ENCODE measurements at regions not wholly inside any gene's neighbourhood (a gene's known extent, or its start where the extent isn't known, plus 50 kb on each side); places are given as distances from the start of the nearest gene placed in this dataset.
"Not testable (repeated sequence)": the region's sequence is repeated elsewhere in the genome, so short reads cannot be mapped to it uniquely, and the experiment has no call there.

DNA sequence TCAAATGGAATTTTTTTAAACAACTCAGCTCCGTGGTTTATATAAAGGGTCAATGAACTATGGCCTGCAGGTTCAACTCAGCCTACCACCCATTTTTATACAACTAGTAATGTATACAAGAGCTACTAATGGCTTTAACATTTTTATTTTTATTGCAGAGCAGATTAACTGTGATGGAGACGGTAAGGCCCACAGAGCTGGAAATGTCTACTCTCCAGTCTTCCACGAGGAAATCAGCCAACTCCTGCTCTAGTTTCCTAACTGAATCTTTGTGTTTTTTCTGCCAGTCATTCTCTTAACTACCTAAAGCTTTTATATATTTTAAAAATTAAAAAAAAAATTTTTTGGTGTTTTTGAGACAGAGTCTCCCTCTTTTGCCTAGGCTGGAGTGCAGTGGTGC lies 385.1 kb upstream of the MAF start:
- no peak overlapping the region for H3K9ac ChIP-seq (ENCODE audit: low read length)
- no peak overlapping the region for H3K4me3 ChIP-seq (ENCODE audit: control extremely low read depth in 1 of 5, extremely low read depth in 1 of 5, insufficient read depth in 1 of 5, low read depth in 2 of 5, low read length in 4 of 5)
- intact Hi-C loops (cut with micrococcal nuclease), result no loop called here
- H3K27me3 ChIP-seq (replicated peaks in 1 of 4; ENCODE audit: control extremely low read depth in 1 of 4, control insufficient read depth in 3 of 4, insufficient read depth in 4 of 4, low read length in 3 of 4), result no peaks in the 10 kb centered on the region
- CTCF ChIA-PET, result no interaction called here
- no peak overlapping the region for H3K4me2 ChIP-seq (replicated peaks; ENCODE audit: low read depth, low read length, poor library complexity, severe bottlenecking)
- POLR2A ChIA-PET, result no interaction called here
- Mint-ChIP-seq H3K4me1 (no peaks in the 10 kb centered on the region), H3K4me3 (no peak overlapping the region), H3K27ac (no peak overlapping the region), H3K9me3 (ENCODE audit: insufficient read depth) (no peaks in the 10 kb centered on the region), H3K27me3 (peaks cover 4% of the 10 kb centered on the region)
- H3K27ac ChIP-seq (ENCODE audit: low read length in 2 of 2), result no peak overlapping the region
- no peaks in the 10 kb centered on the region for H3K79me2 ChIP-seq (ENCODE audit: control insufficient read depth, insufficient read depth, low read length)
- no CpG with 5 or more reads among the region's 3 CpGs for WGBS (ENCODE audit: insufficient coverage)
- H4K20me1 ChIP-seq (ENCODE audit: control insufficient read depth, insufficient read depth, low read length, poor library complexity, severe bottlenecking), result no peaks in the 10 kb centered on the region
- DNase-seq (no peak), ATAC-seq (ENCODE audit: low read depth) (no peak)
- no peaks in the 10 kb centered on the region for H3K36me3 ChIP-seq (replicated peaks in 1 of 2; ENCODE audit: control extremely low read depth in 1 of 2, control insufficient read depth in 1 of 2, extremely low read depth in 1 of 2, insufficient read depth in 2 of 2, low read length in 1 of 2)
- no peaks in the 10 kb centered on the region for H3K4me1 ChIP-seq (ENCODE audit: control insufficient read depth in 2 of 2, insufficient read depth in 2 of 2, low read length in 2 of 2)
- no peaks in the 10 kb centered on the region for H3K9me3 ChIP-seq (ENCODE audit: control extremely low read depth in 1 of 3, control insufficient read depth in 2 of 3, insufficient read depth in 1 of 3, low read length in 2 of 3)
- TF ChIP-seq, protein P1, sequence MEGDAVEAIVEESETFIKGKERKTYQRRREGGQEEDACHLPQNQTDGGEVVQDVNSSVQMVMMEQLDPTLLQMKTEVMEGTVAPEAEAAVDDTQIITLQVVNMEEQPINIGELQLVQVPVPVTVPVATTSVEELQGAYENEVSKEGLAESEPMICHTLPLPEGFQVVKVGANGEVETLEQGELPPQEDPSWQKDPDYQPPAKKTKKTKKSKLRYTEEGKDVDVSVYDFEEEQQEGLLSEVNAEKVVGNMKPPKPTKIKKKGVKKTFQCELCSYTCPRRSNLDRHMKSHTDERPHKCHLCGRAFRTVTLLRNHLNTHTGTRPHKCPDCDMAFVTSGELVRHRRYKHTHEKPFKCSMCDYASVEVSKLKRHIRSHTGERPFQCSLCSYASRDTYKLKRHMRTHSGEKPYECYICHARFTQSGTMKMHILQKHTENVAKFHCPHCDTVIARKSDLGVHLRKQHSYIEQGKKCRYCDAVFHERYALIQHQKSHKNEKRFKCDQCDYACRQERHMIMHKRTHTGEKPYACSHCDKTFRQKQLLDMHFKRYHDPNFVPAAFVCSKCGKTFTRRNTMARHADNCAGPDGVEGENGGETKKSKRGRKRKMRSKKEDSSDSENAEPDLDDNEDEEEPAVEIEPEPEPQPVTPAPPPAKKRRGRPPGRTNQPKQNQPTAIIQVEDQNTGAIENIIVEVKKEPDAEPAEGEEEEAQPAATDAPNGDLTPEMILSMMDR (IDR thresholded peaks at IDR 0.05), result no peak
- TF ChIP-seq EZH2 (IDR thresholded peaks at IDR 0.05; ENCODE audit: borderline replicate concordance, insufficient read depth, low read depth, low read length, poor library complexity, severe bottlenecking), result no peak
- H2AFZ ChIP-seq (ENCODE audit: insufficient read depth, low read depth, low read length, poor library complexity, severe bottlenecking), result no peak overlapping the region

DNA sequence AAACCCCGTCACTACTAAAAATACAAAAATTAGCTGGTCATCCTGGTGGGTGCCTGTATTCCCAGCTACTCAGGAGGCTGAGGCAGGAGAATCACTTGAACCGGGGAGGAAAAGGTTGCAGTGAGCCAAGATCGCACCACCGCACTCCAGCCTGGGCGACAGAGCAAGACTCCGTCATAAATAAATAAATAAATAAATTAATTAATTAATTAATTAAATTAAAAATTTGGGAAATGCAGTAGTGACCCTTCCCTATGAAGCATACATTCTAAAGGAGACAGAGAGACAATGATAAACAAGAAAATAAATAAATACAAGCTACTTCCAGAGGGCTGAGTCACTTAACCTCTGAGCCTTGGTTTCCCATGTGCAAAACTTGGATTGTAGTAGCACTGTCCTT lies 383.6 kb upstream of the MAF start:
- H2AFZ ChIP-seq (ENCODE audit: insufficient read depth, low read depth, low read length, poor library complexity, severe bottlenecking); H3K27ac ChIP-seq (ENCODE audit: low read length in 2 of 2); H3K27me3 Mint-ChIP-seq; DNase-seq; ATAC-seq (ENCODE audit: low read depth); H4K20me1 ChIP-seq (ENCODE audit: control insufficient read depth, insufficient read depth, low read length, poor library complexity, severe bottlenecking); H3K4me1 Mint-ChIP-seq; H3K4me3 Mint-ChIP-seq; CTCF ChIA-PET; H3K27ac Mint-ChIP-seq; H3K4me1 ChIP-seq (ENCODE audit: control insufficient read depth in 2 of 2, insufficient read depth in 2 of 2, low read length in 2 of 2); H3K9me3 ChIP-seq (ENCODE audit: control extremely low read depth in 1 of 3, control insufficient read depth in 2 of 3, insufficient read depth in 1 of 3, low read length in 2 of 3); H3K4me3 ChIP-seq (ENCODE audit: control extremely low read depth in 1 of 5, extremely low read depth in 1 of 5, insufficient read depth in 1 of 5, low read depth in 2 of 5, low read length in 4 of 5); POLR2A ChIA-PET; H3K27me3 ChIP-seq (replicated peaks in 1 of 4; ENCODE audit: control extremely low read depth in 1 of 4, control insufficient read depth in 3 of 4, insufficient read depth in 4 of 4, low read length in 3 of 4); H3K9me3 Mint-ChIP-seq (ENCODE audit: insufficient read depth); H3K36me3 ChIP-seq (replicated peaks in 1 of 2; ENCODE audit: control extremely low read depth in 1 of 2, control insufficient read depth in 1 of 2, extremely low read depth in 1 of 2, insufficient read depth in 2 of 2, low read length in 1 of 2); H3K79me2 ChIP-seq (ENCODE audit: control insufficient read depth, insufficient read depth, low read length); intact Hi-C loops (cut with micrococcal nuclease); H3K4me2 ChIP-seq (replicated peaks; ENCODE audit: low read depth, low read length, poor library complexity, severe bottlenecking); H3K9ac ChIP-seq (ENCODE audit: low read length): not testable (repeated sequence)
- 100% methylated on average over 1 of the region's 6 CpGs for WGBS (ENCODE audit: insufficient coverage)
